Activated CD4-positive, alpha-beta memory T cell treated with anti-CD3 and anti-CD28 coated beads, Interleukin-2, amount 10 ng/mL, durations not matched to agents 7 days and 5 days (primary cell): ENCODE measurements at regions not wholly inside any gene's neighbourhood (a gene's known extent, or its start where the extent isn't known, plus 50 kb on each side); places are given as distances from the start of the nearest gene placed in this dataset.
"Not testable (repeated sequence)": the region's sequence is repeated elsewhere in the genome, so short reads cannot be mapped to it uniquely, and the experiment has no call there.

Experiments
- CTCF ChIA-PET: fragments of 350-600 bp; sonication (Branson Sonifier 250); formaldehyde crosslinking; loops from one replicate; lab custom pipeline; 2021; ENCODE audit warnings: antibody characterized with exemption, inconsistent platforms; lab: Charles Lee
- POLR2A ChIA-PET: fragments of 350-600 bp; sonication (Branson Sonifier 250); formaldehyde crosslinking; loops from one replicate; lab custom pipeline; 2021; ENCODE audit warnings: antibody characterized with exemption; lab: Charles Lee
- DNase-seq: peaks from one replicate; pipeline ENCODE4 v3.0.0-alpha.2; 2020
- H3K27ac Mint-ChIP-seq: one replicate; pipeline ENCODE4 v1.8.0; 2021; ENCODE audit warnings: mild to moderate bottlenecking, mixed read lengths
- H3K27me3 Mint-ChIP-seq: one replicate; pipeline ENCODE4 v1.8.0; 2021; ENCODE audit warnings: mixed read lengths
- H3K36me3 Mint-ChIP-seq: one replicate; pipeline ENCODE4 v1.8.0; 2021; ENCODE audit warnings: low read depth, mixed read lengths
- H3K4me1 Mint-ChIP-seq: one replicate; pipeline ENCODE4 v1.8.0; 2021; ENCODE audit warnings: mixed read lengths
- H3K4me3 Mint-ChIP-seq: one replicate; pipeline ENCODE4 v1.8.0; 2021; ENCODE audit warnings: mild to moderate bottlenecking, mixed read lengths
- H3K9me3 Mint-ChIP-seq: one replicate; pipeline ENCODE4 v1.8.0; 2021; ENCODE audit warnings: mixed read lengths

- CTCF ChIA-PET: interaction anchor here (1.4 kb wide), 1 partner anchor 10 kb away, joined by 3 read pairs; no protein-coding TSS in a partner anchor
- POLR2A ChIA-PET: no interaction called here
- Mint-ChIP-seq H3K36me3 (peaks cover 39% of the 10 kb centered on the region), H3K9me3 (no peaks in the 10 kb centered on the region), H3K27ac (no peak overlapping the region), H3K4me3 (no peak overlapping the region), H3K4me1 (peaks cover 49% of the 10 kb centered on the region), H3K27me3 (no peaks in the 10 kb centered on the region)
- no peak for DNase-seq
Measured at GRCh38 chr22:25452116-25452700, 112.3 kb upstream of the GRK3 start.

DNA sequence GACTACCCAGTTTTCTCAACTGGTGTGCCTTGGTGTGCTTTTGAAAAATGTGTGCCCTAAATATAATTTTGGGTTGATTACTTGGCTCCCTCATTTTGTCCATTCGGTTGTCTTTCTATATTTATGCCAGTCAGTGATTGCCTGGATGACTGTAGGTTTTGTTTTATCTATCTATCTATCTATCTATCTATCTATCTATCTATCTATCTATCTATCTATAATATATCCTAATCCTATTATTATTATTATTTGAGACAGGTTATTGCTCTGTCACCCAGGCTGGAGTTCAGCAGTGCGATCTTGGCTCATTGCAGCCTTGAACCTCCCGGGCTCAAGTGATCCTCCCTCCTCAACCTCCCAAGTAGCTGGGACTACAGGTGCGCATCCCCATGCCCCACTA lies 111.4 kb upstream of the GRK3 start:
- DNase-seq: no peak
- no peak overlapping the region for H3K4me3 Mint-ChIP-seq
- CTCF ChIA-PET: no interaction called here
- no peaks in the 10 kb centered on the region for H3K9me3 Mint-ChIP-seq
- peaks cover 44% of the 10 kb centered on the region for H3K4me1 Mint-ChIP-seq
- no peaks in the 10 kb centered on the region for H3K27me3 Mint-ChIP-seq
- H3K27ac Mint-ChIP-seq: no peak overlapping the region
- POLR2A ChIA-PET: no interaction called here
- peaks cover 36% of the 10 kb centered on the region for H3K36me3 Mint-ChIP-seq

- ChIA-PET CTCF (no interaction called here), POLR2A (no interaction called here)
- Mint-ChIP-seq H3K4me3 (no peak overlapping the region), H3K4me1 (peaks cover 44% of the 10 kb centered on the region), H3K9me3 (no peaks in the 10 kb centered on the region), H3K27ac (no peak overlapping the region), H3K36me3 (peaks cover 38% of the 10 kb centered on the region), H3K27me3 (no peaks in the 10 kb centered on the region)
- no peak for DNase-seq
Measured at GRCh38 chr22:25453557-25453956, 110.9 kb upstream of the GRK3 start.

GRCh38 chr22:25456300-25457043 lies 108.0 kb upstream of the GRK3 start:
- H3K27me3 Mint-ChIP-seq, H3K4me3 Mint-ChIP-seq, DNase-seq, POLR2A ChIA-PET, H3K27ac Mint-ChIP-seq, CTCF ChIA-PET, H3K9me3 Mint-ChIP-seq: not testable (repeated sequence)
- Mint-ChIP-seq H3K36me3 (peaks cover 57% of the 10 kb centered on the region), H3K4me1 (peaks cover 21% of the 10 kb centered on the region)

- H3K9me3 Mint-ChIP-seq, H3K4me1 Mint-ChIP-seq, H3K4me3 Mint-ChIP-seq, H3K27ac Mint-ChIP-seq, POLR2A ChIA-PET, DNase-seq, H3K27me3 Mint-ChIP-seq: not testable (repeated sequence)
- CTCF ChIA-PET: interaction anchor here (1.0 to 1.8 kb wide), 2 partner anchors 11 to 314 kb away, joined by 3 to 7 read pairs; no protein-coding TSS in a partner anchor
- H3K36me3 Mint-ChIP-seq: peaks cover 63% of the 10 kb centered on the region
Measured at GRCh38 chr22:25458631-25459030, 105.8 kb upstream of the GRK3 start.

DNA sequence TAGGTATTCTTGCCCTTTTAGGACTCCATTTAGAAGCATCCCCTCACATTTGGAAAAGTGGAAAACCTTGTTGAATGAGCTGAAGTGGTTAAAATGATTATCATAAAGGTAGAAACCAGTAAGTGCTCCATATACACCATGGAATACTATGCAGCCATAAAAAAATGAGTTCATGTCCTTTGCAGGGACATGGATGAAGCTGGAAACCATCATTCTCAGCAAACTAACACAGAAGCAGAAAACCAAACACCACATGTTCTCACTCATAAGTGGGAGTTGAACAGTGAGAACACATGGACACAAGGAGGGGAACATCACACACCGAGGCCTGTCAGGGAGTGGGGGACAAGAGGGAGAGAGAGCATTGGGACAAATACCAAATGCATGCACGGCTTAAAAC lies 103.8 kb upstream of the GRK3 start:
- H3K27me3 Mint-ChIP-seq, POLR2A ChIA-PET, H3K9me3 Mint-ChIP-seq, H3K4me3 Mint-ChIP-seq, H3K27ac Mint-ChIP-seq, H3K4me1 Mint-ChIP-seq, DNase-seq: not testable (repeated sequence)
- H3K36me3 Mint-ChIP-seq: peaks cover 60% of the 10 kb centered on the region
- CTCF ChIA-PET: interaction anchor here (1.1 to 3.2 kb wide), 3 partner anchors 19 to 312 kb away, joined by 3 to 53 read pairs (median 8); no protein-coding TSS in a partner anchor

- no peak for DNase-seq
- Mint-ChIP-seq H3K36me3 (peaks cover 65% of the 10 kb centered on the region), H3K27me3 (no peaks in the 10 kb centered on the region), H3K27ac (no peak overlapping the region), H3K4me1 (peaks cover 14% of the 10 kb centered on the region), H3K4me3 (no peak overlapping the region), H3K9me3 (no peaks in the 10 kb centered on the region)
- POLR2A ChIA-PET: no interaction called here
- CTCF ChIA-PET: interaction anchor here (0.6 to 3.2 kb wide), 6 partner anchors 14 to 318 kb away, joined by 3 to 53 read pairs (median 6); no protein-coding TSS in a partner anchor
Measured at GRCh38 chr22:25461301-25461700, 103.2 kb upstream of the GRK3 start.

DNA sequence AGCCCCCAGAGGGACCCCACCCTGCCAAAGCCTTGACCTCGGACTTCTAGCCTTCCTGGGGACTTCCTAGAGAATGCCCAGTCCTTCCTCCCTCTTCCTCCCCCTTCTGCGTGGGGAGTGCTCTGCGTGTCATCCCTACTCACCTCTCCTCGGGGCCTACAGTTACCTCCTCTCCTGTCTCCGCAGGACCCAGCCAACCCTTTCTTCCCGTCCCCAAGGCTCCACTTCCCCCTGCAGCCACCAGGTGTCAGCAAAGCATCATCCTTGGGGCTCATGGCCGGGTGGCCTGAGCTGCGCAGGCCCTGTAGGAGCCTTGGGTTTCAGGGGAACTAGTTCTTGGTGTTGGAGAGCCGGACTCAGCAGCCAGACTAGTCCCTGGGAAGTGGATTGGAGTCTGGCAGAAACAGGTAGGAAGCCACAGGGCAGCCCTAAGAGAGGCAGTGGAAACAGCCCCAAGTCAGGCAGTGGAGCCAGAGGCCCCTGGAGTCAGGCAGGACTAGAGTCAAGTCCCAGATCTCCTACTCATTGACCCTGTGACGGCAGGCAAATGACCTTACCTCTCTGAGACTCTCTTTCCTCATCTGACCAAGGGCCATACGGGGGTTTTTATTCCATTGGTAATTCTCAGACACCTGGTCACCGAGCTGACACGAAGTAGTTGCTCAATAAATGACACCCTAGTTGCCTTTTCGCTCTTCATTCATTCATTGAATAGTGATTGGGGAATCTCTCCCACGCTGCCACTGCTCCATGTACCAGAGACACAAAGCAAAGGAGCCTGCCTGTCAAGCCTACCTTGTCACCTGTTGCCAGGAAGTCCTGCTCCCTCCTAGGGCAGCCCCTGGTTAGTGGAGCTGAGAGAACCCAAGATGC lies 101.8 kb upstream of the GRK3 start:
- H3K36me3 Mint-ChIP-seq: peaks cover 62% of the 10 kb centered on the region
- ChIA-PET POLR2A (interaction anchor here (0.7 to 1.6 kb wide), 2 partner anchors 309 to 310 kb away, joined by 3 read pairs; no protein-coding TSS in a partner anchor), CTCF (interaction anchor here (0.6 to 3.2 kb wide), 13 partner anchors 9 to 316 kb away, joined by 3 to 53 read pairs (median 4); no protein-coding TSS in a partner anchor)
- peak; percentile 82 for DNase-seq
- H3K27ac Mint-ChIP-seq: peak overlapping the region; percentile 63
- not testable (repeated sequence) for H3K4me3 Mint-ChIP-seq, H3K9me3 Mint-ChIP-seq, H3K27me3 Mint-ChIP-seq
- peaks cover 14% of the 10 kb centered on the region for H3K4me1 Mint-ChIP-seq

GRCh38 chr22:25463347-25463628 lies 101.2 kb upstream of the GRK3 start:
- DNase-seq, H3K9me3 Mint-ChIP-seq, H3K4me3 Mint-ChIP-seq, H3K27ac Mint-ChIP-seq, H3K27me3 Mint-ChIP-seq: not testable (repeated sequence)
- Mint-ChIP-seq H3K4me1 (peaks cover 14% of the 10 kb centered on the region), H3K36me3 (peaks cover 62% of the 10 kb centered on the region)
- POLR2A ChIA-PET: interaction anchor here (1.6 kb wide), 1 partner anchor 309 kb away, joined by 3 read pairs; no protein-coding TSS in a partner anchor
- CTCF ChIA-PET: interaction anchor here (0.5 to 3.2 kb wide), 7 partner anchors 9 to 315 kb away, joined by 3 to 53 read pairs (median 4); no protein-coding TSS in a partner anchor

GRCh38 chr22:25464326-25464725 lies 100.1 kb upstream of the GRK3 start:
- H3K4me1 Mint-ChIP-seq: peaks cover 14% of the 10 kb centered on the region
- H3K27ac Mint-ChIP-seq, H3K4me3 Mint-ChIP-seq, CTCF ChIA-PET, DNase-seq, H3K27me3 Mint-ChIP-seq, H3K9me3 Mint-ChIP-seq, POLR2A ChIA-PET: not testable (repeated sequence)
- peaks cover 52% of the 10 kb centered on the region for H3K36me3 Mint-ChIP-seq

DNA sequence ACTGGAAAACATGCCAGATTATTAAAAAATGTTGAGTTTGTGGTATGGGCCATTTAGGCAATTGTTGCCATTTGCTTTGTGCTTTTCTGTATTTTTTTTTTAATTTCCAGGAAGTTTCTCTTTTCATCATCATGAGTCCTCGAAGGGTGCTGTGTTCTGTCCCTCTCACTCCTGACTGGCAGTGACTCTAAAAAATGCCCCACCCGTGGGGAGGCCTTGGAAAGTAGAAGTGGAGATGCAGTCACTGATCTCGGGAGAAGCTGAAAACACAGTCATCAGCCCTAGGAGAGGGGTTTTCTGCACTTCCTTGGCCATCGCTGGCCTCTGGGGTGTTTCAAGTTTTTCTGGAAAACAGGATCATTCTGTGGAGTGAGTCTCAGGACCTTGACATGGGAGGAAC lies 98.5 kb upstream of the GRK3 start:
- no peak for DNase-seq
- no peaks in the 10 kb centered on the region for H3K27me3 Mint-ChIP-seq
- POLR2A ChIA-PET: no interaction called here
- CTCF ChIA-PET: interaction anchor here (1.3 kb wide), 1 partner anchor 307 kb away, joined by 4 read pairs; no protein-coding TSS in a partner anchor
- H3K9me3 Mint-ChIP-seq: no peaks in the 10 kb centered on the region
- peaks cover 14% of the 10 kb centered on the region for H3K4me1 Mint-ChIP-seq
- peaks cover 36% of the 10 kb centered on the region for H3K36me3 Mint-ChIP-seq
- no peak overlapping the region for H3K4me3 Mint-ChIP-seq
- no peak overlapping the region for H3K27ac Mint-ChIP-seq

- ChIA-PET CTCF (interaction anchor here (1.0 kb wide), 1 partner anchor 9 kb away, joined by 4 read pairs; no protein-coding TSS in a partner anchor), POLR2A (no interaction called here)
- Mint-ChIP-seq H3K27me3 (no peaks in the 10 kb centered on the region), H3K27ac (no peak overlapping the region), H3K36me3 (peaks cover 16% of the 10 kb centered on the region), H3K4me1 (no peaks in the 10 kb centered on the region), H3K4me3 (no peak overlapping the region), H3K9me3 (no peaks in the 10 kb centered on the region)
- no peak for DNase-seq
Measured at GRCh38 chr22:25472382-25472781, 92.1 kb upstream of the GRK3 start.
